Astrocyte of the spinal cord (primary cell): ENCODE measurements at regions not wholly inside any gene's neighbourhood (a gene's known extent, or its start where the extent isn't known, plus 50 kb on each side); places are given as distances from the start of the nearest gene placed in this dataset.
A peak's percentile ranks its signal among the peaks of the same experiment; 100 is the strongest.

Source experiments
- DNase-seq: peaks from one replicate; pipeline ENCODE4 v3.0.0; 2011; ENCODE audit warnings: low read depth, low spot score
- H3K4me3 ChIP-seq: 2 replicates; pipeline ENCODE4 v1.5.1; 2011; ENCODE audit warnings: low read depth, mild to moderate bottlenecking, low read length, moderate library complexity
- in situ Hi-C: cut with HindIII; loops from 2 replicates; pipeline ENCODE4 v1.10.0; 2017; ENCODE audit warnings: low sequenced_read_pairs
- TF ChIP-seq, protein P1 (sequence below): IDR thresholded peaks from 2 replicates; pipeline ENCODE4 v1.5.1; 2012; ENCODE audit warnings: low read depth, mild to moderate bottlenecking, low read length, inconsistent platforms

DNA sequence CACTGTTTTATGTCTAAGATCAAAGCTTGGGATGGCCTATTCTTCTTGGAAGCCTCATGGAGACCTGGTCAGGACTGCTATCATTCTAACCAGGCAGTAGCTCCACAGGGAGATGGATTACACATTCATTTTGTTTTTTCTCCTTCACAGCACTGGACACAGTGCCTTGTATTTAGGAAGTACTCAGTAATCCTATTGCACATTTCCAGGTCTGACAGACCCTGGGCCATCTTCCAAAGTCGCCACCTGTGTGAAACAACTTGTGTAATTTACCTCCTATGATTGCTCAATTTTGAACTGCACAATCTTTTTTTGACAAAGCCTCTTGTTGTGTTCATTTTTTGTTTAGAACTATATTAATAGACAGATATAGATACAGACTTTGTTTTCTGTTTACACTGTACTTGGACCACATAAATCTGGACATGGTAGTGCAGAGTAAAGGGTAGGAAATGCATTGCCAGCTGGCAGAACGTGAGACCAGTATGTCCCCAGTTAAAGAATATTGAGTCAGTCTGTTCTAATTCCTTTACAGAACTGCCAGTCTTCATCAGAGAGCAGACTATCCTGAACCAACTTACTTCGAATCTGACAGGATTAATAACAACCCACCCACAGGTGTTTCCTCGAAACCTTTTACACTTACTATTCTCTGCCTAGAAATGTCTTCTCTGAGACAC, 277.8 kb upstream of the CYRIA start:
- no peak overlapping the region for H3K4me3 ChIP-seq
- DNase-seq: no peak
- in situ Hi-C loops: no loop called here
- TF ChIP-seq, protein P1, sequence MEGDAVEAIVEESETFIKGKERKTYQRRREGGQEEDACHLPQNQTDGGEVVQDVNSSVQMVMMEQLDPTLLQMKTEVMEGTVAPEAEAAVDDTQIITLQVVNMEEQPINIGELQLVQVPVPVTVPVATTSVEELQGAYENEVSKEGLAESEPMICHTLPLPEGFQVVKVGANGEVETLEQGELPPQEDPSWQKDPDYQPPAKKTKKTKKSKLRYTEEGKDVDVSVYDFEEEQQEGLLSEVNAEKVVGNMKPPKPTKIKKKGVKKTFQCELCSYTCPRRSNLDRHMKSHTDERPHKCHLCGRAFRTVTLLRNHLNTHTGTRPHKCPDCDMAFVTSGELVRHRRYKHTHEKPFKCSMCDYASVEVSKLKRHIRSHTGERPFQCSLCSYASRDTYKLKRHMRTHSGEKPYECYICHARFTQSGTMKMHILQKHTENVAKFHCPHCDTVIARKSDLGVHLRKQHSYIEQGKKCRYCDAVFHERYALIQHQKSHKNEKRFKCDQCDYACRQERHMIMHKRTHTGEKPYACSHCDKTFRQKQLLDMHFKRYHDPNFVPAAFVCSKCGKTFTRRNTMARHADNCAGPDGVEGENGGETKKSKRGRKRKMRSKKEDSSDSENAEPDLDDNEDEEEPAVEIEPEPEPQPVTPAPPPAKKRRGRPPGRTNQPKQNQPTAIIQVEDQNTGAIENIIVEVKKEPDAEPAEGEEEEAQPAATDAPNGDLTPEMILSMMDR: no peak

DNA sequence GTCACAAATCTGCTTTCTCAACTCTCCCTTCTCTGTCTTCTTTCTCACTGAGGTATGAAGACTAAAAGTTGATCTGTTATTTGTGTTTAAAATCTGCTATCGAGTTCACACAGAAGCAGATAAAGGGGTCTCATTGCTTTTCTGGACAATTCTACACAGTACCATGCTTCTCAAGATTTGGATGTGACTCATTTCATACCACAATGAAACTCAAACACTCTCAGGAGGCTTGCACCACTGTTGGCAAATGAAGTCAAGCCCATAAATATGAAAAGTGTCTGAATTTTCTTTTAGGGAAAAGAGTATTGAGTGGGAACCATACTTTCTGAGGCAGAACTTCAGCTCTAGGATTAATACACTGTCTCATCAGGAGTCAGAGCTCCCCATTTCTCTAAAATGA, 274.6 kb upstream of the CYRIA start:
- TF ChIP-seq, protein P1: no peak
- in situ Hi-C loops: no loop called here

DNA sequence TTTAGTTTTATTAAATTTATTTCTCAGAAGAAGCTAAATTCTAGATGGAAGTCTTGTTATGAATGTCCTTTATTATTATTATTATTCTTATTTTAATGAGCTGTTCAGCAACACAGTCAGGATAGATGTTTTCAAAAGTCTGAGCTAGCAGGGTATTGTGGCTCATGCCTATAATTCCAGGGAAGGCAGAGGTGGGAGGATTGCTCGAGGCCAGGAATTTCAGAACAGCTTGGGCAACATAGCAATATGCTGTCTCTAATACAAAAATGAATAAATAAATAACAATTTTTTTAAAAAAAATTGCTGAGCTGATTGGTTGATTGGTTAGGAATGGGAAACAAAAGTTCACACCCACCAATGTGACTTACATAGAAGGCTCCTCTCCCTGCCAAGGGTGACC, 274.1 kb upstream of the CYRIA start:
- H3K4me3 ChIP-seq: no peak overlapping the region
- TF ChIP-seq, protein P1: no peak
- in situ Hi-C loops: no loop called here
- DNase-seq: no peak

More for the DNA sequence above, 274.6 kb upstream of the CYRIA start:
- DNase-seq: no peak
- H3K4me3 ChIP-seq: no peak overlapping the region

DNA sequence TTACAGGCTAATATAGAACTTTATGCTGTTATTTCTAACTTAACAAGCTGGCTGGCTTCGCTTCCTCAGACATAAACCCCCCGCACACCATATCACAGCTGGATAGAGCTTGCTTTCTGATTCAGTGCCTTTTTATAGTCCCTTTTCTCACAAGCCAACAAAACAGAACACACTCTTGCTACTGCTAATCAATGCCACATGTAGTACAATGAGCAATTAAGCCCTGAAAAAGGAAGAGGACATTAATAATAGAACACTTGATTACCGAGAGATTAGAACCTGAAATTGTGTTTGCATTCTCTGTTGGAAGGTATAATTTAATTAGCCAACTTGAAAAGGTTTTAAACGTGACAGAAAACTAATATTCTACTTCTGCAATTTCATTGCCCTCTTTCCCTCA, 267.7 kb upstream of the CYRIA start:
- in situ Hi-C loops: no loop called here
- TF ChIP-seq, protein P1: no peak
- peak; percentile 2 for DNase-seq
- H3K4me3 ChIP-seq: no peak overlapping the region

DNA sequence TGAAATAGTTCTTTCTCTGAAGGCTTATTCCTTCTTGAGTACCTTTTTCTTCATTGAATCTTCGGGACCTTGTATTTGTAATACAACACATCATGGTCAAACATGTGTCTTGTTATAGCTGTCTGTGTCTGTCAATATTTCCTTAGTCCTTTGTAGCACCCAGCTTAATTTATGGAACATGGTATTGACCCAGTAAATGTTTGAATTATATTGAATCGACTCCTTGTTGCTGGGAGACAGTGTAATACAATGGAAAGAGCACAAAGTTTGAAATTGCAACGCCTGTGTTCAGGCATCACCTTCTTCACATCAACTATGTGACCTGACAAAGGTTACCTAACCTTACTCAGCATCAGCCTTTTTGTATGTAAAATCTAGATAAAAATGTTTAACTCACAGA, 267.2 kb upstream of the CYRIA start:
- DNase-seq: no peak
- H3K4me3 ChIP-seq: no peak overlapping the region
- TF ChIP-seq, protein P1: no peak
- in situ Hi-C loops: no loop called here

DNA sequence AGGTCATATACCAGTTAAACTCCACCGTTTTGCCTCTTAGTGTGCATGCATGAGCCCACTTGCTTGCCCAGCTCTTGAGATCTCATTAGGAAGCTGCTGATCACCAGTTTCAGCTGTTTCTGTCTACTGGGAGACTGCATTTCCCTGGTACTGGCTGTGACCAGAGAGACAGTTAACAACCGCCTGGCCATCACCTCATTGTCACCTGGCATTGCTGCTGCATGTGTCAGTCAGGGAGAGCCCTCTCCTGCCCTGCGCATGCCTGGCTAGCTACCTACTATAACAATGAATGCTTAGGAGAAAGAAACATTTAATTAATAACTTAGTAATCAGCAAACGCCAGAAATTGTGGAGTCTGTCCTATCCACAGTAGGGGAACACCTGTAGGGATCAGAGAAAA, 265.8 kb upstream of the CYRIA start:
- in situ Hi-C loops: no loop called here
- H3K4me3 ChIP-seq: no peak overlapping the region
- TF ChIP-seq, protein P1: no peak
- DNase-seq: no peak
